H1 (cell line): ENCODE measurements at regions not wholly inside any gene's neighbourhood (a gene's known extent, or its start where the extent isn't known, plus 50 kb on each side); places are given as distances from the start of the nearest gene placed in this dataset.
A peak's percentile ranks its signal among the peaks of the same experiment; 100 is the strongest.

Experiments
- CTCF ChIA-PET: fragments of 300-600 bp; sonication (Branson Sonifier 250); formaldehyde crosslinking; loops from one replicate; lab custom pipeline; 2021; ENCODE audit not compliant: partially characterized antibody; lab: Charles Lee
- POLR2A ChIA-PET: fragments of 300-600 bp; sonication (Branson Sonifier 250); formaldehyde crosslinking; loops from one replicate; lab custom pipeline; 2021; ENCODE audit warnings: inconsistent platforms; ENCODE audit not compliant: partially characterized antibody; lab: Charles Lee
- DNase-seq, 2 experiments: peaks; one replicate each; pipeline versions ENCODE4 v3.0.0 to v3.0.0-alpha.2; 2010 to 2022; ENCODE audit warnings: low spot score in 2 of 2, low read depth in 1 of 2, mixed read lengths in 1 of 2
- FAIRE-seq: peaks from 2 replicates; lab custom pipeline; 2011; peaks lifted over from hg19 to GRCh38; lab: Jason Lieb, UNC
- H2AFZ ChIP-seq: 2 replicates; pipeline ENCODE4 v1.8.1; 2012; ENCODE audit warnings: low read length, inconsistent platforms
- H2AK5ac ChIP-seq: 2 replicates; pipeline ENCODE4 v1.6.1; 2013; ENCODE audit warnings: low read depth, low read length
- H2BK120ac ChIP-seq: replicated peaks from 2 replicates; pipeline ENCODE3; 2013; ENCODE audit warnings: low read depth, low read length, inconsistent platforms
- H2BK12ac ChIP-seq: 2 replicates; pipeline ENCODE4 v1.6.1; 2013; ENCODE audit warnings: low read depth, low read length
- H2BK15ac ChIP-seq: 2 replicates; pipeline ENCODE4 v1.6.1; 2013; ENCODE audit warnings: low read length
- H2BK20ac ChIP-seq: 2 replicates; pipeline ENCODE4 v1.6.1; 2013; ENCODE audit warnings: low read length
- H2BK5ac ChIP-seq: 2 replicates; pipeline ENCODE4 v1.6.1; 2013; ENCODE audit warnings: low read depth, low read length
- H3K14ac ChIP-seq: 2 replicates; pipeline ENCODE4 v1.6.1; 2013; ENCODE audit warnings: inconsistent platforms; ENCODE audit not compliant: insufficient read length
- H3K18ac ChIP-seq: 2 replicates; pipeline ENCODE4 v1.6.1; 2013; ENCODE audit warnings: low read length; ENCODE audit errors: extremely low read depth
- H3K23ac ChIP-seq: 2 replicates; pipeline ENCODE4 v1.6.1; 2013; ENCODE audit warnings: inconsistent platforms; ENCODE audit not compliant: insufficient read length
- H3K23me2 ChIP-seq: 2 replicates; pipeline ENCODE4 v1.6.1; 2013; ENCODE audit warnings: low read depth, low read length
- H3K27ac ChIP-seq: 2 replicates; pipeline ENCODE4 v1.6.1; 2011; ENCODE audit warnings: low read depth, low read length, inconsistent platforms
- H3K27me3 ChIP-seq, 4 experiments: replicated peaks in 1 of 4; 1 replicate in 1 of 4; 2 replicates in 3 of 4; pipeline versions ENCODE4 v1.6.1 to v1.8.1; 2011 to 2013; ENCODE audit warnings: low read length in 3 of 4, mild to moderate bottlenecking in 3 of 4, inconsistent platforms in 2 of 4, mixed read lengths in 2 of 4, moderate library complexity in 1 of 4; ENCODE audit not compliant: control insufficient read depth in 3 of 4, insufficient read depth in 3 of 4; ENCODE audit errors: extremely low read depth in 1 of 4
- H3K36me3 ChIP-seq, 4 experiments: 2 replicates each; pipeline versions ENCODE4 v1.6.1 to v1.8.1; 2011 to 2013; ENCODE audit warnings: mild to moderate bottlenecking in 4 of 4, low read length in 3 of 4, moderate library complexity in 2 of 4, control low read depth in 1 of 4, inconsistent platforms in 1 of 4; ENCODE audit not compliant: insufficient read depth in 4 of 4, control insufficient read depth in 2 of 4
- H3K4ac ChIP-seq: replicated peaks from 2 replicates; pipeline ENCODE3; 2013; ENCODE audit warnings: low read length, low read depth, mixed read lengths, inconsistent platforms; ENCODE audit not compliant: insufficient read length
- H3K4me1 ChIP-seq, 4 experiments: replicated peaks in 1 of 4; 1 replicate in 1 of 4; 2 replicates in 3 of 4; pipeline versions ENCODE4 v1.6.1 to v1.8.1; 2011 to 2013; ENCODE audit warnings: low read length in 3 of 4, inconsistent platforms in 2 of 4, mixed read lengths in 1 of 4; ENCODE audit not compliant: insufficient read depth in 4 of 4, control insufficient read depth in 3 of 4
- H3K4me2 ChIP-seq, 2 experiments: 2 replicates each; pipeline versions ENCODE4 v1.6.1 to v1.8.1; 2011 to 2013; ENCODE audit warnings: low read depth in 2 of 2, low read length in 2 of 2, control low read depth in 1 of 2, inconsistent platforms in 1 of 2, mild to moderate bottlenecking in 1 of 2; ENCODE audit not compliant: insufficient read depth in 1 of 2
- H3K4me3 ChIP-seq, 4 experiments: fragments of 200-600, 300-600 bp in 1 of 4; sonication (generic), shearing (Covaris generic), sonication (Bioruptor Twin) in 1 of 4; 2 replicates each; pipeline versions ENCODE4 v1.5.1 to v1.8.1; 2011 to 2016; ENCODE audit warnings: low read length in 4 of 4, low read depth in 3 of 4, control low read depth in 2 of 4, inconsistent platforms in 2 of 4, mild to moderate bottlenecking in 2 of 4, mixed read lengths in 1 of 4, moderate library complexity in 1 of 4; ENCODE audit not compliant: insufficient read depth in 2 of 4; ENCODE audit errors: extremely low read depth in 1 of 4
- H3K56ac ChIP-seq: replicated peaks from 2 replicates; pipeline ENCODE3; 2013; ENCODE audit warnings: low read depth, mild to moderate bottlenecking, mixed read lengths, low read length, inconsistent platforms; ENCODE audit not compliant: insufficient read length
- H3K79me1 ChIP-seq: 2 replicates; pipeline ENCODE4 v1.6.1; 2013; ENCODE audit warnings: low read depth, low read length, control low read depth
- H3K79me2 ChIP-seq, 2 experiments: 2 replicates each; pipeline versions ENCODE4 v1.6.1 to v1.8.1; 2012 to 2013; ENCODE audit warnings: low read length in 2 of 2, mild to moderate bottlenecking in 2 of 2, inconsistent platforms in 1 of 2; ENCODE audit not compliant: insufficient read depth in 2 of 2, control insufficient read depth in 1 of 2
- H3K9ac ChIP-seq, 4 experiments: replicated peaks in 1 of 4; 1 replicate in 1 of 4; 2 replicates in 3 of 4; pipeline versions ENCODE4 v1.6.1 to v1.8.1; 2011 to 2013; ENCODE audit warnings: low read depth in 3 of 4, low read length in 3 of 4, control low read depth in 2 of 4, mild to moderate bottlenecking in 2 of 4, moderate library complexity in 2 of 4, inconsistent platforms in 1 of 4; ENCODE audit errors: extremely low read depth in 1 of 4
- H3K9me3 ChIP-seq, 2 experiments: 2 replicates each; pipeline versions ENCODE4 v1.6.1 to v1.8.1; 2012 to 2013; ENCODE audit warnings: mild to moderate bottlenecking in 2 of 2, moderate library complexity in 2 of 2, control low read depth in 1 of 2, inconsistent platforms in 1 of 2, low read depth in 1 of 2, low read length in 1 of 2, mixed read lengths in 1 of 2; ENCODE audit not compliant: insufficient read depth in 2 of 2
- H4K20me1 ChIP-seq, 2 experiments: replicated peaks in 1 of 2; 2 replicates each; pipeline versions ENCODE3 to v1.8.1; 2011 to 2013; ENCODE audit warnings: inconsistent platforms in 2 of 2, low read length in 2 of 2, mild to moderate bottlenecking in 1 of 2; ENCODE audit not compliant: insufficient read depth in 2 of 2, control insufficient read depth in 1 of 2
- H4K5ac ChIP-seq: 2 replicates; pipeline ENCODE4 v1.6.1; 2013; ENCODE audit warnings: low read length, low read depth, mixed read lengths, inconsistent platforms; ENCODE audit not compliant: insufficient read length
- H4K8ac ChIP-seq: 2 replicates; pipeline ENCODE4 v1.8.0; 2013; ENCODE audit warnings: mild to moderate bottlenecking, moderate library complexity, low read length, inconsistent platforms; ENCODE audit not compliant: insufficient read depth; ENCODE audit errors: extremely low read depth
- H4K91ac ChIP-seq: replicated peaks from 2 replicates; pipeline ENCODE3; 2013; ENCODE audit warnings: low read length, mixed read lengths, inconsistent platforms; ENCODE audit not compliant: insufficient read length
- WGBS, 2 experiments: shearing (Covaris generic) in 1 of 2; methylation state at CpG; one replicate each; pipeline versions ENCODE4 v1.1.6 to v1.1.7; 2013 to 2015; ENCODE audit warnings: low lambda C conversion rate in 2 of 2, mixed read lengths in 2 of 2, inconsistent platforms in 1 of 2, low coverage in 1 of 2, missing lambda C conversion rate in 1 of 2; ENCODE audit not compliant: insufficient replicate concordance in 2 of 2, insufficient coverage in 1 of 2, insufficient read length in 1 of 2; ENCODE audit errors: extremely low coverage in 1 of 2, missing lambda C conversion rate in 1 of 2; 5-methylcytosine and 5-hydroxymethylcytosine counted together

DNA sequence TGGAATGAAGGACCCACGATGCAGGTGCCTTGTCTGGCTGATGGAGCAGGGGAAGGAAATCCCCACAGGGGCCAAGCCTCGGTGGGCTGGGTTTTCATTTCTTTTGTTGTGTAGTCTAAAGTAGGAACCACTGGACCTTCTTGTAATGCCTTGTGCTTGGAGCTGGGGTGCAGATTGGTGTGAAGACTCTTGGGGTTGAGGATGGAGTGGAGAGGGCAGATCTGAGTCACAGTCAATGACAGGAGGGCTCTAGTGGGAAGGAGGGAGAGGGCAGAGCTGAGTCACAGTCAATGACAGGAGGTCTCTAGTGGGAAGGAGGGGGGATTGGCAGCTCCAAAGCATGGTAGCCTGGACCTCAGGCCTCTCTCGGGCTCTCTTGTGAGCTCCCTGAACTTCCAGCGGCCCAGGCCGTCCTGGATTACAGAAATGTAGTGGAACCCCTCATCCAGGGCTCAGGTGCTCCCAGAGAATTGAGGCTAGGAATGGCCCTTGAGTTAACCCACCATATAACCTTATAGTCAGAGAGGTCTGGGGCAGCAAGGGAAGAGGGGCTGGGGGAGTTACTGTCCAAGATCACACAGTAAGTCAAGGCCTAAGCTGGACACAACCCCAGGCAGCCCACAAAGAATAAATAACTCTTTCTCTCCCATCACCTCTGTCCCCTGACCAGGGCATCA lies 313.8 kb downstream of the MATN1 start:
- Histone ChIP-seq H2BK12ac (no peak overlapping the region), H3K23me2 (no peaks in the 10 kb centered on the region), H3K9ac (no peak overlapping the region), H3K18ac (no peak overlapping the region), H3K4me1 (no peaks in the 10 kb centered on the region), H2BK15ac (no peak overlapping the region), H4K8ac (no peak overlapping the region), H4K20me1 (no peaks in the 10 kb centered on the region), H2AFZ (no peak overlapping the region), H3K9me3 (no peaks in the 10 kb centered on the region), H3K79me2 (no peaks in the 10 kb centered on the region), H3K4ac (no peak overlapping the region), H3K4me3 (no peak overlapping the region), H3K23ac (no peak overlapping the region), H2BK5ac (no peak overlapping the region), H3K36me3 (no peaks in the 10 kb centered on the region), H4K91ac (no peak overlapping the region), H3K79me1 (no peaks in the 10 kb centered on the region; the same call in 1 of the 2 replicates), H3K4me2 (no peak overlapping the region), H2BK20ac (no peak overlapping the region), H2BK120ac (no peak overlapping the region), H3K27me3 (no peaks in the 10 kb centered on the region), H4K5ac (no peak overlapping the region), H2AK5ac (no peak overlapping the region), H3K27ac (no peak overlapping the region), H3K14ac (no peak overlapping the region), H3K56ac (no peak overlapping the region)
- ChIA-PET POLR2A (no interaction called here), CTCF (interaction anchor here (0.8 to 2.3 kb wide), 13 partner anchors 9 to 298 kb away, joined by 3 to 9 read pairs (median 5); no protein-coding TSS in a partner anchor)
- 93% methylated on average over 5 of the region's 5 CpGs; no CpG with 5 or more reads in 1 of the 2 experiments for WGBS, 2 experiments
- DNase-seq (peak in 1 of 2 experiments; percentile 30), FAIRE-seq (no peak)
